SK-N-SH (cell line): ENCODE measurements at regions not wholly inside any gene's neighbourhood (a gene's known extent, or its start where the extent isn't known, plus 50 kb on each side); places are given as distances from the start of the nearest gene placed in this dataset.

Source experiments
- CTCF ChIP-seq: fragments of 200-600 bp; sonication (generic); IDR thresholded peaks from 2 replicates; pipeline ENCODE4 v1.6.1; 2017; ENCODE audit warnings: antibody characterized with exemption, mild to moderate bottlenecking, moderate library complexity
- EP300 ChIP-seq, 2 experiments: IDR thresholded peaks; 2 replicates each; pipeline versions ENCODE4 v1.4.0 to v1.6.1; 2012; ENCODE audit warnings: borderline replicate concordance in 1 of 2, low read depth in 1 of 2, low read length in 1 of 2
- EZH2phosphoT487 ChIP-seq: fragments of 200-600 bp; sonication (generic); IDR thresholded peaks from 2 replicates; pipeline ENCODE4 v1.6.1; 2017; ENCODE audit warnings: low read depth, mixed run types, mild to moderate bottlenecking, antibody characterized with exemption, moderate library complexity, borderline replicate concordance
- FOXM1 ChIP-seq: IDR thresholded peaks from 2 replicates; pipeline ENCODE4 v1.4.0; 2012; ENCODE audit warnings: low read depth, mild to moderate bottlenecking
- GABPA ChIP-seq: IDR thresholded peaks from 2 replicates; pipeline ENCODE4 v1.4.0; 2012; ENCODE audit warnings: low read depth, mild to moderate bottlenecking
- JUND ChIP-seq: IDR thresholded peaks from 2 replicates; pipeline ENCODE4 v1.4.0; 2012
- POLR2AphosphoS5 ChIP-seq: IDR thresholded peaks from 2 replicates; pipeline ENCODE4 v1.6.1; 2012; ENCODE audit warnings: low read depth, low read length
- RAD21 ChIP-seq: IDR thresholded peaks from 2 replicates; pipeline ENCODE4 v1.6.1; 2012; ENCODE audit warnings: mild to moderate bottlenecking, low read length
- REST ChIP-seq: IDR thresholded peaks from 2 replicates; pipeline ENCODE4 v1.6.1; 2012; ENCODE audit warnings: mild to moderate bottlenecking, low read depth, low read length, moderate library complexity
- TAF1 ChIP-seq: IDR thresholded peaks from 2 replicates; pipeline ENCODE4 v1.6.1; 2012; ENCODE audit warnings: low read depth, mild to moderate bottlenecking, low read length, moderate library complexity, borderline replicate concordance
- TEAD4 ChIP-seq: IDR thresholded peaks from 2 replicates; pipeline ENCODE4 v1.4.0; 2012; ENCODE audit warnings: mild to moderate bottlenecking, borderline replicate concordance; ENCODE audit not compliant: insufficient read depth
- TF ChIP-seq, protein P1 (sequence below): IDR thresholded peaks from 2 replicates; pipeline ENCODE4 v1.4.0; 2012; ENCODE audit warnings: low read depth

GRCh38 chr4:89166971-89167475 lies 55.7 kb downstream of the TIGD2 start:
- TF ChIP-seq CTCF (no peak), FOXM1 (no peak), REST (no peak), TAF1 (no peak), TEAD4 (no peak), JUND (no peak), RAD21 (no peak), EZH2phosphoT487 (no peak), GABPA (no peak), POLR2AphosphoS5 (no peak), EP300 (IDR thresholded peaks at IDR 0.05; ENCODE audit: borderline replicate concordance in 1 of 2, low read depth in 1 of 2, low read length in 1 of 2) (no peak)
- TF ChIP-seq, protein P1, sequence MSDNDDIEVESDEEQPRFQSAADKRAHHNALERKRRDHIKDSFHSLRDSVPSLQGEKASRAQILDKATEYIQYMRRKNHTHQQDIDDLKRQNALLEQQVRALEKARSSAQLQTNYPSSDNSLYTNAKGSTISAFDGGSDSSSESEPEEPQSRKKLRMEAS, result no peak
